ENCODE measurements at regions not wholly inside any gene's neighbourhood (a gene's known extent, or its start where the extent isn't known, plus 50 kb on each side); places are given as distances from the start of the nearest gene placed in this dataset.
A peak's percentile ranks its signal among the peaks of the same experiment; 100 is the strongest.

GRCh38 chr18:2444201-2444875 lies 127.0 kb downstream of the METTL4 start:
- H3K4me3 ChIP-seq (ENCODE audit: low read length): no peak overlapping the region
- no peak for DNase-seq (ENCODE audit: low read depth)
- TF ChIP-seq CTCF (conservative IDR thresholded peaks at IDR 0.05; ENCODE audit: low read length): no peak

DNA sequence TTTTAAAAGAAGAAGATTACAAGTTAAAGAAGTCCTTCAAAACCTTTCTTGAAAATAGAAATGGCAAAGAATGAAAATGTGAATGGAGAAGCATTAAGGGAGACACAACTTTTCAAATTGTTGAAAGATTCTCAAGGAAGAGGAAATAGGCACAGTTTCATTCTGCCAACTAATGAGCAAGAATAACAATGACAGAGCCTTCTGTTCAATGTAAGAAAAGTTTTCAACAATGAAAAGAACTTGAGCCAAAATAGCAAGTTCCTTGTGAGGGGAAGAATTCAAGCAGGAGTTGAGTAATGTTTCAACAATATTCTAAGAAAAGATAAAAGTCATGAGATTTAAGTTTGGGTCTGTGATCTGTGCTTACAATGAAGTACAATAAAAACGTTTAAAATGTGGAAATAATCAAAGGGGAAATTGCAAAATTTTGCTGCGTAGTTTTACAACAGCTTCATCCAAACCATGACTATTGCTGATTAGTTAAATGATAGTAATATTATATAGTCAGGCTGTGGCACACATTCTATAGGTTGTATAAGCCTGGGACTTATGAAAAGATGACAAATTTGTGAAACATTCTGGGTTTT lies 122.6 kb downstream of the METTL4 start:
- peak; percentile 38 for DNase-seq (ENCODE audit: low read depth)
- no peak overlapping the region for H3K4me3 ChIP-seq (ENCODE audit: low read length)
- no peak for TF ChIP-seq CTCF (conservative IDR thresholded peaks at IDR 0.05; ENCODE audit: low read length)

DNA sequence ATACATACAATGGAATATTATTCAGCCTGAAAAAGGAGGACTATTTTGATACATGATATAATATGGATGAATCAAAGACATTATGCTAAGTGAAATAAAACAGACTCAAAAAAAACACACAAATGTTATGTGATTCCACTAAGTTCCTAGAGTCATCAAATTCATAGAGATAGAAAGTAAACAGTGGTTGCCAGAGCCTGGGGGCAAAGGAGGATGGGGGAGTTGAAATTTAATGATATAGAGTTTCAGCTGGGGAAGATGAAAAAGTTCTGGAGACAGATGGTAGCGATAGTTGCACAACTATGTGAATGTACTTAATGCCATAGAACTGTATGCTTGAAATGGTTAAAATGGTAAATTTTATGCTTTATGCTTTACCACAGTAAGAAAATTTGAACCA lies 119.7 kb downstream of the METTL4 start:
- no peak for TF ChIP-seq CTCF (conservative IDR thresholded peaks at IDR 0.05; ENCODE audit: low read length)
- H3K4me3 ChIP-seq (ENCODE audit: low read length): no peak overlapping the region
- DNase-seq (ENCODE audit: low read depth): no peak

- DNase-seq (ENCODE audit: low read depth): no peak
- no peak for TF ChIP-seq CTCF (conservative IDR thresholded peaks at IDR 0.05; ENCODE audit: low read length)
- no peak overlapping the region for H3K4me3 ChIP-seq (ENCODE audit: low read length)
Observed at GRCh38 chr18:2459886-2460285, 111.4 kb downstream of the METTL4 start.

- no peak overlapping the region for H3K4me3 ChIP-seq (ENCODE audit: low read length)
- DNase-seq (ENCODE audit: low read depth): no peak
- TF ChIP-seq CTCF (conservative IDR thresholded peaks at IDR 0.05; ENCODE audit: low read length): 0 out of 2 replicates have a peak, but pooled peaks have one; percentile 5
Observed at GRCh38 chr18:2466978-2467377, 104.3 kb downstream of the METTL4 start.

DNA sequence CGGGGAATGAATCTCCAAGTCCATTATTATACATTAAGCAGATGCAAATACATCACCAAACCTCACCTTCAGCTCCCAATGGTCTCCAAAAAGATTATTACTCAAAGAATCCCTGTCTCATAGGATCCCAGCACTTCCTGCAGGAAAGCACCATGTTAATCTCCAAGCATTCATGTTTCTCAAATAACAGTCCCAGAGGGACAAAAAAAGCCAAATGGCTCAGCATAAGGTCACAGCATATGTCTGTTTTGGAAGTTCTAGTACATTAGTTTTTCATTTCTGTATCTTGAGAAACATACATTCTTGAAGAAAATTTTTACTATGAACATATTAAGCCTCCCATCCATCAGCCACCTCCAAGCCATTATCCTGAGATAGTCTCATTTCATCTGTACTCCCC lies 103.3 kb downstream of the METTL4 start:
- H3K4me3 ChIP-seq (ENCODE audit: low read length): no peak overlapping the region
- DNase-seq (ENCODE audit: low read depth): no peak
- no peak for TF ChIP-seq CTCF (conservative IDR thresholded peaks at IDR 0.05; ENCODE audit: low read length)

GRCh38 chr18:2471523-2471922 lies 99.8 kb downstream of the METTL4 start:
- DNase-seq (ENCODE audit: low read depth): no peak
- TF ChIP-seq CTCF (conservative IDR thresholded peaks at IDR 0.05; ENCODE audit: low read length): no peak
- no peak overlapping the region for H3K4me3 ChIP-seq (ENCODE audit: low read length)

Measured in AG10803 (cell line).